ENCODE measurements at regions not wholly inside any gene's neighbourhood (a gene's known extent, or its start where the extent isn't known, plus 50 kb on each side); places are given as distances from the start of the nearest gene placed in this dataset.
"Not testable (repeated sequence)": the region's sequence is repeated elsewhere in the genome, so short reads cannot be mapped to it uniquely, and the experiment has no call there.

GRCh38 chr7:125299003-125299765 is 369.6 kb upstream of the POT1 start:
- in situ Hi-C loops (cut with HindIII; ENCODE audit: low sequenced_read_pairs), result loop anchor here (10.0 kb wide), 1 partner anchor 126 kb away; no protein-coding TSS in a partner anchor

- in situ Hi-C loops (cut with HindIII; ENCODE audit: low sequenced_read_pairs), result no loop called here
Measured at GRCh38 chr7:125279961-125280360, 350.3 kb upstream of the POT1 start.

GRCh38 chr7:125278318-125278717 is 348.7 kb upstream of the POT1 start:
- in situ Hi-C loops (cut with HindIII; ENCODE audit: low sequenced_read_pairs), result no loop called here

- in situ Hi-C loops (cut with HindIII; ENCODE audit: low sequenced_read_pairs), result not testable (repeated sequence)
Measured at GRCh38 chr7:125274742-125275141, 345.1 kb upstream of the POT1 start.

- in situ Hi-C loops (cut with HindIII; ENCODE audit: low sequenced_read_pairs), result not testable (repeated sequence)
Measured at GRCh38 chr7:125264174-125264856, 334.7 kb upstream of the POT1 start.

GRCh38 chr7:125258876-125259417 is 329.3 kb upstream of the POT1 start:
- in situ Hi-C loops (cut with HindIII; ENCODE audit: low sequenced_read_pairs), result not testable (repeated sequence)

- in situ Hi-C loops (cut with HindIII; ENCODE audit: low sequenced_read_pairs), result no loop called here
Measured at GRCh38 chr7:125257617-125258016, 328.0 kb upstream of the POT1 start.

- in situ Hi-C loops (cut with HindIII; ENCODE audit: low sequenced_read_pairs), result no loop called here
Measured at GRCh38 chr7:125256446-125256845, 326.8 kb upstream of the POT1 start.

- in situ Hi-C loops (cut with HindIII; ENCODE audit: low sequenced_read_pairs), result no loop called here
Measured at GRCh38 chr7:125255810-125256209, 326.2 kb upstream of the POT1 start.

- in situ Hi-C loops (cut with HindIII; ENCODE audit: low sequenced_read_pairs), result no loop called here
Measured at GRCh38 chr7:125254566-125254965, 324.9 kb upstream of the POT1 start.

- in situ Hi-C loops (cut with HindIII; ENCODE audit: low sequenced_read_pairs), result no loop called here
Measured at GRCh38 chr7:125253452-125254190, 324.0 kb upstream of the POT1 start.

GRCh38 chr7:125247514-125248098 is 318.0 kb upstream of the POT1 start:
- in situ Hi-C loops (cut with HindIII; ENCODE audit: low sequenced_read_pairs), result no loop called here

GRCh38 chr7:125246706-125247105 is 317.1 kb upstream of the POT1 start:
- in situ Hi-C loops (cut with HindIII; ENCODE audit: low sequenced_read_pairs), result no loop called here

- in situ Hi-C loops (cut with HindIII; ENCODE audit: low sequenced_read_pairs), result no loop called here
Measured at GRCh38 chr7:125241548-125241947, 311.9 kb upstream of the POT1 start.

GRCh38 chr7:125222596-125222995 is 293.0 kb upstream of the POT1 start:
- in situ Hi-C loops (cut with HindIII; ENCODE audit: low sequenced_read_pairs), result no loop called here

- in situ Hi-C loops (cut with HindIII; ENCODE audit: low sequenced_read_pairs), result no loop called here
Measured at GRCh38 chr7:125218076-125218475, 288.5 kb upstream of the POT1 start.

GRCh38 chr7:125201002-125201401 is 271.4 kb upstream of the POT1 start:
- in situ Hi-C loops (cut with HindIII; ENCODE audit: low sequenced_read_pairs), result no loop called here

GRCh38 chr7:125197731-125198393 is 268.2 kb upstream of the POT1 start:
- in situ Hi-C loops (cut with HindIII; ENCODE audit: low sequenced_read_pairs), result no loop called here

GRCh38 chr7:125195156-125195555 is 265.5 kb upstream of the POT1 start:
- in situ Hi-C loops (cut with HindIII; ENCODE audit: low sequenced_read_pairs), result no loop called here

GRCh38 chr7:125193263-125193662 is 263.6 kb upstream of the POT1 start:
- in situ Hi-C loops (cut with HindIII; ENCODE audit: low sequenced_read_pairs), result no loop called here
